ENCODE measurements at regions not wholly inside any gene's neighbourhood (a gene's known extent, or its start where the extent isn't known, plus 50 kb on each side); places are given as distances from the start of the nearest gene placed in this dataset.

DNA sequence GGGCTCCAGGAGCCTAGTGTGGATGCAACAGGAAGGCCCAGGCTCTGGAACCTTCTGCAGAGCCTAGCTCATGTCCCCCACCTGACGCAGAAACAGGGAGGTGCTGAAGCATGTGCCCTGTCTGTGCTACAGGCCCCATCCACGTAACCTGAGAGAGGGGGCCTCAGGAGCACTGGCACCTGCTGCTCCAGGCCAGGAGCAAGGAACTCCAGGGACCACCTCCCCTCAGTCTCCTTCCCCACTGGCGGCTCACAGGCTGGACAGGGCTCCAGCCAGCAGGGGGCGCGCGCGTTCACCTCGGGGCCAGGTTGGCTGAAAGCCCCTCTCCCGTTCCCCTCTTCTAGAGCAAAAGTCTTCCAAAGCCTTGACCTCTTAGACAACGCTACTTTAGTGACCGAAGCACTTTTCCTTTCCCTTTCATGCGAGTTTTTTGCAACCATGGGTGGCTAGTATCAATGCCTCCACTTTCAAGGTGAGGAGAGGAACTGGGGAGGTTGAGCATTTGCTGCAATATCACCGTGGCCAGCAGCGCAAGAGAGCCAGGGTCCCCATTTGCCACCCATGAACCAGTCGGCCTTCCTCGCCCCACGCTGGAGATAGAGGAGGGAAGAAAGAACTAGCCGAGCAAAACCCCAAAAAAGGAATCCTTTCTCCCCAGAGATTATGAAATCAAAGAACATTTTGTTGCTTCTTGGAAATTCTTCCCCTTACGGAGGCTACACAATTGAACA is 52.4 kb upstream of the GPR157 start:
- no peak for TF ChIP-seq POLR2A (IDR thresholded peaks at IDR 0.05; ENCODE audit: low read depth, low read length)
- TF ChIP-seq POLR2AphosphoS5 (IDR thresholded peaks at IDR 0.05; ENCODE audit: low read depth, low read length), result no peak
- no peak for TF ChIP-seq TAF1 (IDR thresholded peaks at IDR 0.05; ENCODE audit: low read depth, low read length)
